ENCODE measurements at regions not wholly inside any gene's neighbourhood (a gene's known extent, or its start where the extent isn't known, plus 50 kb on each side); places are given as distances from the start of the nearest gene placed in this dataset.

GRCh38 chrX:45669715-45670340 is 469.2 kb upstream of the DIPK2B start:
- intact Hi-C loops (cut with DNase I): no loop called here
- TF ChIP-seq CTCF (IDR thresholded peaks at IDR 0.05): no peak
- TF ChIP-seq POLR2A (IDR thresholded peaks at IDR 0.05): no peak
- TF ChIP-seq POLR2AphosphoS5 (IDR thresholded peaks at IDR 0.05; ENCODE audit: insufficient read depth in 1 of 2, low read depth in 1 of 2): no peak

GRCh38 chrX:45668686-45669443 is 468.2 kb upstream of the DIPK2B start:
- TF ChIP-seq CTCF (IDR thresholded peaks at IDR 0.05) (no peak), POLR2AphosphoS5 (IDR thresholded peaks at IDR 0.05; ENCODE audit: insufficient read depth in 1 of 2, low read depth in 1 of 2) (no peak), POLR2A (IDR thresholded peaks at IDR 0.05) (no peak)
- Histone ChIP-seq H3K9me3 (no peaks in the 10 kb centered on the region), H3K27ac (no peak overlapping the region), H3K4me3 (no peak overlapping the region), H3K27me3 (no peaks in the 10 kb centered on the region), H3K36me3 (no peaks in the 10 kb centered on the region), H3K4me1 (no peaks in the 10 kb centered on the region)
- intact Hi-C loops (cut with DNase I): no loop called here
- no peak for DNase-seq (ENCODE audit: extremely low spot score in 2 of 2)

More at GRCh38 chrX:45669715-45670340, 469.2 kb upstream of the DIPK2B start:
- H3K27ac ChIP-seq: no peak overlapping the region
- H3K4me3 ChIP-seq: no peak overlapping the region
- H3K27me3 ChIP-seq: no peaks in the 10 kb centered on the region
- no peaks in the 10 kb centered on the region for H3K4me1 ChIP-seq
- no peak for DNase-seq (ENCODE audit: extremely low spot score in 2 of 2)
- H3K36me3 ChIP-seq: no peaks in the 10 kb centered on the region
- no peaks in the 10 kb centered on the region for H3K9me3 ChIP-seq

GRCh38 chrX:45667666-45668065 is 467.0 kb upstream of the DIPK2B start:
- intact Hi-C loops (cut with DNase I): no loop called here
- no peaks in the 10 kb centered on the region for H3K36me3 ChIP-seq
- no peaks in the 10 kb centered on the region for H3K9me3 ChIP-seq
- no peak for TF ChIP-seq POLR2AphosphoS5 (IDR thresholded peaks at IDR 0.05; ENCODE audit: insufficient read depth in 1 of 2, low read depth in 1 of 2)
- TF ChIP-seq POLR2A (IDR thresholded peaks at IDR 0.05): no peak
- TF ChIP-seq CTCF (IDR thresholded peaks at IDR 0.05): no peak
- H3K27me3 ChIP-seq: no peaks in the 10 kb centered on the region
- DNase-seq (ENCODE audit: extremely low spot score in 2 of 2): no peak
- no peak overlapping the region for H3K4me3 ChIP-seq
- no peak overlapping the region for H3K27ac ChIP-seq
- no peaks in the 10 kb centered on the region for H3K4me1 ChIP-seq

GRCh38 chrX:45664727-45665290 is 464.1 kb upstream of the DIPK2B start:
- H3K27ac ChIP-seq: no peak overlapping the region
- intact Hi-C loops (cut with DNase I): no loop called here
- no peak for DNase-seq (ENCODE audit: extremely low spot score in 2 of 2)
- no peaks in the 10 kb centered on the region for H3K36me3 ChIP-seq
- H3K9me3 ChIP-seq: no peaks in the 10 kb centered on the region
- no peaks in the 10 kb centered on the region for H3K4me1 ChIP-seq
- no peak overlapping the region for H3K4me3 ChIP-seq
- TF ChIP-seq CTCF (IDR thresholded peaks at IDR 0.05) (no peak), POLR2A (IDR thresholded peaks at IDR 0.05) (no peak), POLR2AphosphoS5 (IDR thresholded peaks at IDR 0.05; ENCODE audit: insufficient read depth in 1 of 2, low read depth in 1 of 2) (no peak)
- no peaks in the 10 kb centered on the region for H3K27me3 ChIP-seq

- Histone ChIP-seq H3K27me3 (no peaks in the 10 kb centered on the region), H3K4me3 (no peak overlapping the region), H3K36me3 (no peaks in the 10 kb centered on the region), H3K4me1 (no peaks in the 10 kb centered on the region), H3K27ac (no peak overlapping the region), H3K9me3 (no peaks in the 10 kb centered on the region)
- intact Hi-C loops (cut with DNase I): no loop called here
- TF ChIP-seq CTCF (IDR thresholded peaks at IDR 0.05) (no peak), POLR2A (IDR thresholded peaks at IDR 0.05) (no peak), POLR2AphosphoS5 (IDR thresholded peaks at IDR 0.05; ENCODE audit: insufficient read depth in 1 of 2, low read depth in 1 of 2) (no peak)
- no peak for DNase-seq (ENCODE audit: extremely low spot score in 2 of 2)
Observed at GRCh38 chrX:45660477-45660876, 459.8 kb upstream of the DIPK2B start.
